CD4-positive, alpha-beta memory T cell (primary cell): ENCODE measurements at regions not wholly inside any gene's neighbourhood (a gene's known extent, or its start where the extent isn't known, plus 50 kb on each side); places are given as distances from the start of the nearest gene placed in this dataset.

Experiments used
- CTCF ChIA-PET: fragments of 350-600 bp; sonication (Branson Sonifier 250); formaldehyde crosslinking; loops from one replicate; lab custom pipeline; 2021; ENCODE audit warnings: inconsistent platforms; ENCODE audit not compliant: partially characterized antibody; lab: Charles Lee
- POLR2A ChIA-PET: fragments of 350-600 bp; sonication (Branson Sonifier 250); formaldehyde crosslinking; loops from one replicate; lab custom pipeline; 2021; ENCODE audit not compliant: partially characterized antibody; lab: Charles Lee
- DNase-seq, 5 donors: peaks; one replicate each; pipeline versions ENCODE4 v3.0.0 to v3.0.0-alpha.2; 2020 to 2022; ENCODE audit warnings: mixed read lengths in 1 of 5
- H3K27ac ChIP-seq: one replicate; pipeline ENCODE4 v1.7.0; 2013; ENCODE audit warnings: low read depth, low read length
- H3K27me3 ChIP-seq: 2 replicates; pipeline ENCODE4 v1.7.0; 2013; ENCODE audit warnings: mild to moderate bottlenecking, low read length, moderate library complexity; ENCODE audit not compliant: insufficient read depth
- H3K36me3 ChIP-seq: 2 replicates; pipeline ENCODE4 v1.7.0; 2013; ENCODE audit warnings: mild to moderate bottlenecking, low read length, moderate library complexity; ENCODE audit not compliant: insufficient read depth
- H3K4me1 ChIP-seq: 2 replicates; pipeline ENCODE4 v1.7.0; 2013; ENCODE audit warnings: mild to moderate bottlenecking, low read length, moderate library complexity; ENCODE audit not compliant: insufficient read depth
- H3K4me3 ChIP-seq, 2 donors: one replicate each; pipeline ENCODE4 v1.7.0; 2013; ENCODE audit warnings: low read length in 2 of 2, mild to moderate bottlenecking in 1 of 2
- H3K9me3 ChIP-seq, 2 donors: one replicate each; pipeline ENCODE4 v1.7.0; 2013; ENCODE audit warnings: low read length in 2 of 2, control low read depth in 1 of 2; ENCODE audit not compliant: control insufficient read depth in 1 of 2
- H3K27ac Mint-ChIP-seq, 7 donors: one replicate each; pipeline ENCODE4 v1.8.0; 2020 to 2021; ENCODE audit warnings: mixed read lengths in 7 of 7, mild to moderate bottlenecking in 6 of 7, inconsistent platforms in 3 of 7, moderate library complexity in 3 of 7
- H3K27me3 Mint-ChIP-seq, 2 donors: one replicate each; pipeline ENCODE4 v1.8.0; 2020 to 2021; ENCODE audit warnings: mixed read lengths in 2 of 2
- H3K36me3 Mint-ChIP-seq, 2 donors: one replicate each; pipeline ENCODE4 v1.8.0; 2020 to 2021; ENCODE audit warnings: mixed read lengths in 2 of 2, inconsistent platforms in 1 of 2, mild to moderate bottlenecking in 1 of 2
- H3K4me1 Mint-ChIP-seq, 4 donors: one replicate each; pipeline ENCODE4 v1.8.0; 2020 to 2021; ENCODE audit warnings: mixed read lengths in 4 of 4, mild to moderate bottlenecking in 1 of 4
- H3K4me3 Mint-ChIP-seq, 8 donors: one replicate each; pipeline ENCODE4 v1.8.0; 2020 to 2021; ENCODE audit warnings: mixed read lengths in 8 of 8, mild to moderate bottlenecking in 7 of 8, moderate library complexity in 6 of 8, inconsistent platforms in 3 of 8
- H3K9me3 Mint-ChIP-seq, 8 donors: one replicate each; pipeline ENCODE4 v1.8.0; 2020 to 2021; ENCODE audit warnings: mixed read lengths in 8 of 8, mild to moderate bottlenecking in 5 of 8, inconsistent platforms in 3 of 8, moderate library complexity in 1 of 8
- intact Hi-C: fragments of 100-400 bp; cut with micrococcal nuclease; formaldehyde crosslinking; loops from one replicate; pipeline ENCODE4 v1.15.1; 2023

GRCh38 chr11:116563712-116564047, 209.1 kb downstream of the BUD13 start:
- Histone ChIP-seq H3K9me3 (no peaks in the 10 kb centered on the region), H3K27ac (no peak overlapping the region), H3K27me3 (no peaks in the 10 kb centered on the region), H3K36me3 (no peaks in the 10 kb centered on the region), H3K4me1 (no peaks in the 10 kb centered on the region), H3K4me3 (no peak overlapping the region)
- peaks cover 8 to 18% of the 10 kb centered on the region in 2 donors for H3K27me3 Mint-ChIP-seq
- H3K4me3 Mint-ChIP-seq = no peak overlapping the region
- H3K9me3 Mint-ChIP-seq = peaks cover 0 to 7% (median 2%) of the 10 kb centered on the region in 8 donors
- intact Hi-C loops = no loop called here
- POLR2A ChIA-PET = no interaction called here
- no peak overlapping the region for H3K27ac Mint-ChIP-seq
- CTCF ChIA-PET = no interaction called here
- H3K36me3 Mint-ChIP-seq = no peaks in the 10 kb centered on the region
- no peak for DNase-seq
- no peaks in the 10 kb centered on the region for H3K4me1 Mint-ChIP-seq

GRCh38 chr11:116563028-116563711, 209.6 kb downstream of the BUD13 start:
- POLR2A ChIA-PET = no interaction called here
- Mint-ChIP-seq H3K36me3 (no peaks in the 10 kb centered on the region), H3K4me1 (no peaks in the 10 kb centered on the region), H3K9me3 (peaks cover 0 to 7% (median 2%) of the 10 kb centered on the region in 8 donors), H3K27me3 (peaks cover 8 to 20% of the 10 kb centered on the region in 2 donors), H3K27ac (no peak overlapping the region), H3K4me3 (no peak overlapping the region)
- H3K36me3 ChIP-seq = no peaks in the 10 kb centered on the region
- CTCF ChIA-PET = no interaction called here
- no peaks in the 10 kb centered on the region for H3K4me1 ChIP-seq
- H3K9me3 ChIP-seq = no peaks in the 10 kb centered on the region
- no peak overlapping the region for H3K27ac ChIP-seq
- H3K4me3 ChIP-seq = no peak overlapping the region
- no peaks in the 10 kb centered on the region for H3K27me3 ChIP-seq
- no peak for DNase-seq
- intact Hi-C loops = no loop called here

- H3K9me3 ChIP-seq = no peaks in the 10 kb centered on the region
- H3K9me3 Mint-ChIP-seq = peaks cover 0 to 15% (median 4%) of the 10 kb centered on the region in 8 donors
- H3K27ac ChIP-seq = no peak overlapping the region
- H3K4me3 ChIP-seq = no peak overlapping the region
- no peaks in the 10 kb centered on the region for H3K36me3 Mint-ChIP-seq
- intact Hi-C loops = no loop called here
- CTCF ChIA-PET = no interaction called here
- no peaks in the 10 kb centered on the region for H3K4me1 Mint-ChIP-seq
- DNase-seq = no peak
- peaks cover 10 to 16% of the 10 kb centered on the region in 2 donors for H3K27me3 Mint-ChIP-seq
- no peaks in the 10 kb centered on the region for H3K4me1 ChIP-seq
- no peaks in the 10 kb centered on the region for H3K36me3 ChIP-seq
- no peak overlapping the region for H3K4me3 Mint-ChIP-seq
- no peaks in the 10 kb centered on the region for H3K27me3 ChIP-seq
- H3K27ac Mint-ChIP-seq = no peak overlapping the region
- POLR2A ChIA-PET = no interaction called here
These were observed 212.2 kb downstream of the BUD13 start for GRCh38 chr11:116560589-116560988.

GRCh38 chr11:116558504-116559211, 214.1 kb downstream of the BUD13 start:
- H3K4me1 ChIP-seq = no peaks in the 10 kb centered on the region
- H3K27ac ChIP-seq = no peak overlapping the region
- no peaks in the 10 kb centered on the region for H3K9me3 ChIP-seq
- H3K27me3 Mint-ChIP-seq = peaks cover 4 to 8% of the 10 kb centered on the region in 2 donors
- H3K36me3 Mint-ChIP-seq = no peaks in the 10 kb centered on the region
- no peak overlapping the region for H3K4me3 ChIP-seq
- peaks cover 0 to 18% (median 2%) of the 10 kb centered on the region in 8 donors for H3K9me3 Mint-ChIP-seq
- no peak for DNase-seq
- intact Hi-C loops = no loop called here
- H3K36me3 ChIP-seq = no peaks in the 10 kb centered on the region
- H3K27me3 ChIP-seq = no peaks in the 10 kb centered on the region
- H3K4me1 Mint-ChIP-seq = no peaks in the 10 kb centered on the region
- POLR2A ChIA-PET = no interaction called here
- CTCF ChIA-PET = no interaction called here
- no peak overlapping the region for H3K27ac Mint-ChIP-seq
- H3K4me3 Mint-ChIP-seq = no peak overlapping the region

- no peaks in the 10 kb centered on the region for H3K9me3 ChIP-seq
- H3K4me3 Mint-ChIP-seq = no peak overlapping the region
- no peaks in the 10 kb centered on the region for H3K36me3 ChIP-seq
- H3K4me1 Mint-ChIP-seq = no peaks in the 10 kb centered on the region
- ChIA-PET CTCF (no interaction called here), POLR2A (no interaction called here)
- intact Hi-C loops = no loop called here
- H3K27ac Mint-ChIP-seq = no peak overlapping the region
- DNase-seq = no peak
- H3K4me3 ChIP-seq = no peak overlapping the region
- H3K27me3 Mint-ChIP-seq = peaks cover 4 to 8% of the 10 kb centered on the region in 2 donors
- H3K36me3 Mint-ChIP-seq = no peaks in the 10 kb centered on the region
- H3K27me3 ChIP-seq = no peaks in the 10 kb centered on the region
- H3K4me1 ChIP-seq = no peaks in the 10 kb centered on the region
- H3K27ac ChIP-seq = no peak overlapping the region
- H3K9me3 Mint-ChIP-seq = peaks cover 0 to 18% (median 2%) of the 10 kb centered on the region in 8 donors
These were observed 215.5 kb downstream of the BUD13 start for GRCh38 chr11:116557282-116557681.

GRCh38 chr11:116556483-116556882, 216.3 kb downstream of the BUD13 start:
- no peak overlapping the region for H3K27ac Mint-ChIP-seq
- Histone ChIP-seq H3K4me3 (no peak overlapping the region), H3K27me3 (no peaks in the 10 kb centered on the region), H3K4me1 (no peaks in the 10 kb centered on the region), H3K9me3 (no peaks in the 10 kb centered on the region), H3K27ac (no peak overlapping the region), H3K36me3 (no peaks in the 10 kb centered on the region)
- intact Hi-C loops = no loop called here
- no peak overlapping the region for H3K4me3 Mint-ChIP-seq
- H3K4me1 Mint-ChIP-seq = no peaks in the 10 kb centered on the region
- CTCF ChIA-PET = no interaction called here
- H3K9me3 Mint-ChIP-seq = peaks cover 0 to 18% (median 3%) of the 10 kb centered on the region in 8 donors
- peaks cover 5 to 9% of the 10 kb centered on the region in 2 donors for H3K27me3 Mint-ChIP-seq
- DNase-seq = no peak
- no peaks in the 10 kb centered on the region for H3K36me3 Mint-ChIP-seq
- POLR2A ChIA-PET = no interaction called here

GRCh38 chr11:116553482-116553881, 219.3 kb downstream of the BUD13 start:
- Histone ChIP-seq H3K9me3 (no peaks in the 10 kb centered on the region), H3K27me3 (no peaks in the 10 kb centered on the region), H3K36me3 (no peaks in the 10 kb centered on the region), H3K4me1 (no peaks in the 10 kb centered on the region), H3K27ac (no peak overlapping the region), H3K4me3 (no peak overlapping the region)
- Mint-ChIP-seq H3K4me3 (peak overlapping the region in 1 of 8 donors; percentile 33), H3K4me1 (no peaks in the 10 kb centered on the region), H3K27ac (peak overlapping the region in 1 of 7 donors; percentile 11), H3K9me3 (peaks cover 2 to 25% (median 8%) of the 10 kb centered on the region in 8 donors), H3K36me3 (no peaks in the 10 kb centered on the region), H3K27me3 (peaks cover 8 to 17% of the 10 kb centered on the region in 2 donors)
- no peak for DNase-seq
- CTCF ChIA-PET = no interaction called here
- intact Hi-C loops = no loop called here
- POLR2A ChIA-PET = no interaction called here
